Left hindlimb (tissue), 1 donor: ENCODE measurements at regions not wholly inside any gene's neighbourhood (a gene's known extent, or its start where the extent isn't known, plus 50 kb on each side); places are given as distances from the start of the nearest gene placed in this dataset.
"Not testable (repeated sequence)": the region's sequence is repeated elsewhere in the genome, so short reads cannot be mapped to it uniquely, and the experiment has no call there.

Experiments used
- DNase-seq: peaks from one replicate; pipeline ENCODE4 v3.0.0-alpha.2; 2018

DNA sequence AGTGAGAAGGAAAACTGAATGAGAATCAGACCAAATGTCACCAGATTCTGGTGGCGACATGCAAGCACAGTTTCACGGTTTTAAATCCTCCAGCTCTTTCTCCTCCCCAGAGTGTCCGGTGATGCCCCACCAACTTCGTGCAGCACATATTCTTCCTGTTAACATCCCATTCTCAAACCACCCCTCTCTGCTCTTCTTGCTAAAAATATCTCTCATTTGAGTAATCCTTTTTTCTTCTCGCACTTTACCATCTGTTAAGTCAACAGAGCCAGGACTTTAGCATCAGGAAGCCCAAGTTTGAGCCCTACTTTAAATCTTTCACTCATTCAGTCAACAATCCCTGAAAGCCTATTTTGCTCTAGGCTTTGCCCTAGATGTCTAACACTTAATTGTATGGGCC, 68.2 kb upstream of the VGLL4 start:
- no peak for DNase-seq

DNA sequence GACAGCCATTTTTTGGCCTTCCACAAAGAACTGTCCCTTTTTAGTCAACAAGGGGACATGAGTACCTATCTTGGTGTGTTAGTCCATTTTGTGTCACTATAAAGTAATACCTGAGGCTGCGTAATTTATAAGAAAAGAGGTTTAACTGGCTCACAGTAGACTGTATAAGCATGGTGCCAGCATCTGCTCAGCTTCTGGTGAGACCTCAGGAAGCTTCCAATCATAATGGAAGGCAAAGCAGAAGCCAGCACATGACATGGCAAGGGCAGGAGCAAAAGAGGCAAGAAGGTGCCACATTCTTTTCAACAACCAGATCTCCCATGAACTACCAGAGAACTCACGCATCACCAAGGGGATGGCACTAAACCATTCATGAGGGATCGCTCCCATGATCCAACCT, 66.1 kb upstream of the VGLL4 start:
- DNase-seq = no peak

DNA sequence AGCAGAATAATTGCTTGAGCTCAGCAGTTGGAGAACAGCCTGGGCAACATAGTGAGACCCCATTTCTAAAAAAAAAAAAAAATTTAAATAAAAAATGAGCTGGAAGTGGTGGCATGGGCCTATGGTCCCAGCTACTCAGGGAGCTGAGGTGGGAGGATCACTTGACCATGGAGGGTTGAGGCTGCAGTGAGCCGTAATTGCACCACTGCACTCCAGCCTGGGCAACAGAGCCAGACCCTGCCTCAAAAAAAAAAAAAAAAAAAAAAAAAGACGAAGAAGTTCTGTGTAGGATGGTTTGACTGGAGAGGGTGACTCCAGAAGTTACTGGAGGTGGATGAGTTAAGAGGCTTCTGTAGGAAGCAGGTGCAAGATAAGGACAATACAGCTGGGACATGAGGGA, 63.4 kb upstream of the VGLL4 start:
- DNase-seq = not testable (repeated sequence)

DNA sequence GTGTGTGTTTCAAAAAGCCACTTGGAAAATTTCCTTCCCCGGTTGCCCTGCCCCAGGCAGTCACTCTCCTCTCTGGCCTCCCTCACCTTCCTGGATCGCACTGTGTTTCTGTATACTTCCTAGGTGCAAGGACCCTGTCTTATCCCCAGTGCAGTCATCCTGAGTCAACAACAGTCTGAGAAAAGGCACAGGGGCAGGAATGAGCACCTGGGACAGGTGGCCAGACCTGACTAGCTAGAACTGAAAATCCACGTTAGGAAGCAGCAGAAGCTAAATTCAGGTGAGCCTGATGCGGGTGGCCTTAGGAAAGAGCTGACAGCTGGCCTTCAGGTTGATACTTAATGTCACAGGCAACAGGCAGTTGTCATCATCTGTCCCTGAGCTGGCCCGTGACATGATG, 62.9 kb upstream of the VGLL4 start:
- DNase-seq = no peak

DNA sequence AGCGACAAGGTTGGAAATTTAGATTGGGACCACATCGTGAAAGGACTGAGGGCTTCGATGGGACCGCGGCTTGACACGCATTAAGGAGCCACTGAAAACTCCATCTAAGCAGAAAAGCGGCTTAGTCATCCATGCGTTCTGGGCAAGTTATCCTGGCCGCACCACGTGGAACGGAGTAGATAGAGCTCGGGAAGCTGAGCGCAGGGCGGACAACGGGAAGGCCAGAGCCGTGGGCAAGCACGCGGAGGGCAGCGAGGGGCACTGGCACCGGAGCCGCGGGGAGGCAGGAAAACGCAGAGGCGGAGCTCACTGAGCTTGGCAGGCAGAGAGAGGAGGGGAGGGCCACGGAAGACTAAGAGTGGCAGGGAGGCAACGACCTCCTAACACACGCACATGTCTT, 61.3 kb upstream of the VGLL4 start:
- no peak for DNase-seq

DNA sequence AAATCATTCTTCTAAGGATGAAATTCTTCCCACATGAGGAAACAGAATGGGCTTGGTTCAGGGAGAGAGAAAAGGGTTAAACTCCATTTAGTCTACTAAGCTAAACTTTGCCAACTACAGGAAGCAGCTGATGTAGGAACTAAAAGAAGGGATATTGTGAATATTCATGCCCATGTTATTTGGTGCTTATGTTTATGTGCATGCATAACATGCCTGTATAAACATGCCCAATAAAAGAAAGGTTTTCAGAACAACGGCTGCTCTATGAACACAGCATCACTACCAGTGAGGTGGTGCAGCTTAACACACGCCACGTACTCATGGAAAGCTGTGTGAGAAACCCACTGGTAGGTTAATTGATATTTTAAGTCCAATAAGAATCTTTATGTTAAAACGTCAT, 59.4 kb upstream of the VGLL4 start:
- no peak for DNase-seq

DNA sequence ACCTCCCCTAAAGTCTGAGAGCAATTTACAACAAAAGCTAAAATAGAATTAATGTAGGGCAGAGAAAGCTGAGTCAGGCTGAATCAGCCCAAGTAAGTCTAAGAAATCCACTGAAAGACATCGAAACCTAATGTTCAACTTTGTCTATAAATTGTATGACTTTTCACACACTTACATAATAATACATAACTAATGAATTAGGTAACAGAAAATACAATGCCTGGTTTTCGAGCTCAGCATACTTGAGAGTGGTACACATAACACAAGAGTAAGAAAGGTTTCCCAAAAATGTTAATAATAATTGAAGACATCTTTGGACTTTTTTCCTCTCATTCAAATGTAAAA, 55.3 kb upstream of the VGLL4 start:
- DNase-seq = no peak

DNA sequence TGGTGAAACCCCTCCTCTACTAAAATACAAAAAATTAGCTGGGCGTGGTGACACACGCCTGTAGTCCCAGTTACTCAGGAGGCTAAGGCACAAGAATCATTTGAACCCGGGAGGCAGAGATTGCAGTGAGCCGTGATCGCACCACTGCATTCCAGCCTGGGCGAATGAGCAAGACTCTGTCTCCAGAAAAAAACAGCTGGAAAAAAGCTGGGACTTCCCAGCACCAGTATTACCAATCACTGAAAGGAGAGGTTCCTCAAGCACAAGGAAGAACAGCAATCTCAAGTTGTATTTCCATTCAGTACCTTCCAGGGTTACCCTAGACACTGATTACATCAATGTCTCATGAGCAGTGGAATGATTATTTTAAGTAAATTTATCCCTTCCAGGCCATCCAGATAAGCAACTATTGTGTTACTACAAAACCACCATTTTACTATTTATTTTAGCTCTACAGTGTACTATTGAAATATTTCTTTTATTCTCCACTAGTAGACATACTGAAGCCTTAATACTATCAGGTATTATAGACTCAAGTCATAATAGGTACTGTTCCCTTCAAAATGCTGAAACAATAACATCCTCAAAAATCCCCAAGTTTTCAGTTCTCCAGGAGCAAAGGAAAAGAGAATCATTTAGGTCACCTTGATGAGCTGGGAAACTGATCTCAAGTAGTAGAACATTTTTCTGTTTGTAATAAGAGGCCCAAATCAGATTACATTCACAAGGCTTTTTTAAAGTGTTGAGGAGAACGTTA, 54.8 kb upstream of the VGLL4 start:
- DNase-seq = no peak

DNA sequence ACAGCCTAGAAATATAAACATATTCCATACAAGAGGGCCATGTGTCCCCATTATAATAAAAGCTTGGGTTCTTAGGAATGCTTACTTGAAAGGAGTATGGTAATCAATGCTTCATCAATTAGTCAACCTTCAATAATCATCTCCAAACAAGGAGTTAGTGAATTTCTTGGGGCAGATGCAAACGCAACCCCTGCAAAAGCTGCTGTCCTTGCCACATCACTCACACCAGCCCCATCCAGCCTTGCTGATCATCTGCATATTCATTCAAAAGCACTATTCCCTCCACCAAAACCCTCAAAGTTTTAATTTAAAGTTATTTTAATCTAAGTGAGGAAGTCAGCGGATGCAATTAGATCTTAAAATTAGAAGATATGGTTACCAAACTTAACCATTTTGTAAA, 54.0 kb upstream of the VGLL4 start:
- DNase-seq = no peak

DNA sequence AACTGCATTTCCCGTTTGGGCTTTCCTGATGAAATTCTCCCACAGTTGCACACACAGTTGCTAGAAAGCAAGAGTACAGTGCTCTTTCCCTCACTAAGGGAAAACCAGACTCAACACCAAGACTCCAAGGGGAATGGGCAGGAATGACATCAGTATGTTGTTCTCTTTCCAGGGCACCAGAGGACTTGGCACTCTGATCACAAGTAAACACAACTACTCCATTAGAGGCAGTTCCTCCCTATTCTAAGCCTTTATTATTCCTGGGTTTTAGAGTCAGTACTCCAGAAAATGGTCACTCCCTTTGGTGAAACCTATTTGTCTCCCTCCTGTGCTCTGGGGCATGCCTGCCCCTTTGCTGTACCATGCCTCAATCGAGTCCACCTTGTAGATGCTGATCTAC, 52.3 kb upstream of the VGLL4 start:
- DNase-seq = no peak
